Fibroblast of lung (primary cell): ENCODE measurements at regions not wholly inside any gene's neighbourhood (a gene's known extent, or its start where the extent isn't known, plus 50 kb on each side); places are given as distances from the start of the nearest gene placed in this dataset.
"Not testable (repeated sequence)": the region's sequence is repeated elsewhere in the genome, so short reads cannot be mapped to it uniquely, and the experiment has no call there.

Experiments used
- DNase-seq, 2 donors: peaks; one replicate each; pipeline versions ENCODE4 v3.0.0 to v3.0.0-alpha.2; 2010; ENCODE audit warnings: low read depth in 2 of 2
- H2AFZ ChIP-seq: 2 replicates; pipeline ENCODE4 v1.5.1; 2012; ENCODE audit warnings: low read length, control low read depth, inconsistent platforms
- H3K27ac ChIP-seq: 2 replicates; pipeline ENCODE4 v1.5.1; 2011; ENCODE audit warnings: low read length, control low read depth; ENCODE audit not compliant: insufficient read depth
- H3K27me3 ChIP-seq: 2 replicates; pipeline ENCODE4 v1.5.1; 2011; ENCODE audit warnings: mild to moderate bottlenecking, low read length; ENCODE audit not compliant: control insufficient read depth, insufficient read depth
- H3K36me3 ChIP-seq: 2 replicates; pipeline ENCODE4 v1.5.1; 2011; ENCODE audit warnings: low read length; ENCODE audit not compliant: control insufficient read depth, insufficient read depth
- H3K4me1 ChIP-seq: 2 replicates; pipeline ENCODE4 v1.5.1; 2011; ENCODE audit warnings: low read length; ENCODE audit not compliant: control insufficient read depth, insufficient read depth; ENCODE audit errors: extremely low read depth
- H3K4me2 ChIP-seq: 2 replicates; pipeline ENCODE4 v1.5.1; 2011; ENCODE audit warnings: low read length, control low read depth; ENCODE audit not compliant: insufficient read depth; ENCODE audit errors: extremely low read depth
- H3K4me3 ChIP-seq, 4 experiments: fragments of 200-600 bp in 1 of 4; sonication (generic) in 1 of 4; replicated peaks in 1 of 4; 2 replicates each; pipeline ENCODE4 v1.5.1; 2011 to 2016; ENCODE audit warnings: low read length in 4 of 4, low read depth in 3 of 4, mild to moderate bottlenecking in 3 of 4, control low read depth in 2 of 4, inconsistent platforms in 1 of 4, mixed read lengths in 1 of 4; ENCODE audit not compliant: insufficient read depth in 1 of 4; ENCODE audit errors: control extremely low read depth in 1 of 4
- H3K79me2 ChIP-seq: 2 replicates; pipeline ENCODE4 v1.5.1; 2012; ENCODE audit warnings: mild to moderate bottlenecking, low read length, inconsistent platforms; ENCODE audit not compliant: control insufficient read depth, insufficient read depth
- H3K9ac ChIP-seq: 2 replicates; pipeline ENCODE4 v1.5.1; 2011; ENCODE audit warnings: mild to moderate bottlenecking, low read length, control low read depth; ENCODE audit not compliant: insufficient read depth
- H3K9me3 ChIP-seq: 2 replicates; pipeline ENCODE4 v1.5.1; 2012; ENCODE audit warnings: low read depth, low read length; ENCODE audit not compliant: control insufficient read depth, insufficient read depth
- H4K20me1 ChIP-seq: 2 replicates; pipeline ENCODE4 v1.5.1; 2011; ENCODE audit warnings: low read length; ENCODE audit not compliant: control insufficient read depth, insufficient read depth; ENCODE audit errors: extremely low read depth
- EZH2 ChIP-seq: IDR thresholded peaks from 2 replicates; pipeline ENCODE4 v1.5.1; 2012; ENCODE audit warnings: low read length, control low read depth, mild to moderate bottlenecking; ENCODE audit errors: missing control alignments
- TF ChIP-seq, protein P1 (sequence below), 2 donors: IDR thresholded peaks in 1 of 2; conservative IDR thresholded peaks in 1 of 2; 1 replicate in 1 of 2; 2 replicates in 1 of 2; pipeline ENCODE4 v1.5.1; 2011 to 2012; ENCODE audit warnings: low read length in 2 of 2, control low read depth in 1 of 2, inconsistent platforms in 1 of 2, low read depth in 1 of 2, mild to moderate bottlenecking in 1 of 2

DNA sequence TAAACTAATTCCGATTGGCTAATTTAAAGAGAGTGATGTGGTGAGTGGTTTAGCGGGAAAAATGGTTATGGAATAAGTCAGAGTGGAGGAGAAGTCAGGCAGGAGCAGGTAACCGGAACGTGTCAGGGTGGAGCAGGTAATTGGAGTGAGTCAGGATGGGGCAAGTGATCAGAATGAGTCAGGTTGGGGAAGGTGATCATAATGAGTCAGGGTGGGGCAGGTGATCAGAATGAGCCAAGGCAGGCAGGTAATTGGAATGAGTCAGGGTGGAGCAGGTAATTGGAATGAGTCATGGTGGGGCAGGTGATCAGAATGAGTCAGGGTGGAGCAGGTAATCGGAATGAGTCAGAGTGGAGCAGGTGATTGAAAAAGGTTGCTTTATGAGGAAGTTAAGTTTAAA is 101.4 kb downstream of the TMEM167A start:
- DNase-seq: no peak
- Histone ChIP-seq H3K27me3 (no peaks in the 10 kb centered on the region), H3K79me2 (no peaks in the 10 kb centered on the region), H3K9ac (no peak overlapping the region), H3K9me3 (no peaks in the 10 kb centered on the region), H3K27ac (no peak overlapping the region), H3K4me2 (no peak overlapping the region), H3K4me3 (no peak overlapping the region), H3K36me3 (no peaks in the 10 kb centered on the region), H3K4me1 (no peaks in the 10 kb centered on the region), H2AFZ (no peak overlapping the region), H4K20me1 (no peaks in the 10 kb centered on the region)
- no peak for TF ChIP-seq EZH2
- TF ChIP-seq, protein P1, sequence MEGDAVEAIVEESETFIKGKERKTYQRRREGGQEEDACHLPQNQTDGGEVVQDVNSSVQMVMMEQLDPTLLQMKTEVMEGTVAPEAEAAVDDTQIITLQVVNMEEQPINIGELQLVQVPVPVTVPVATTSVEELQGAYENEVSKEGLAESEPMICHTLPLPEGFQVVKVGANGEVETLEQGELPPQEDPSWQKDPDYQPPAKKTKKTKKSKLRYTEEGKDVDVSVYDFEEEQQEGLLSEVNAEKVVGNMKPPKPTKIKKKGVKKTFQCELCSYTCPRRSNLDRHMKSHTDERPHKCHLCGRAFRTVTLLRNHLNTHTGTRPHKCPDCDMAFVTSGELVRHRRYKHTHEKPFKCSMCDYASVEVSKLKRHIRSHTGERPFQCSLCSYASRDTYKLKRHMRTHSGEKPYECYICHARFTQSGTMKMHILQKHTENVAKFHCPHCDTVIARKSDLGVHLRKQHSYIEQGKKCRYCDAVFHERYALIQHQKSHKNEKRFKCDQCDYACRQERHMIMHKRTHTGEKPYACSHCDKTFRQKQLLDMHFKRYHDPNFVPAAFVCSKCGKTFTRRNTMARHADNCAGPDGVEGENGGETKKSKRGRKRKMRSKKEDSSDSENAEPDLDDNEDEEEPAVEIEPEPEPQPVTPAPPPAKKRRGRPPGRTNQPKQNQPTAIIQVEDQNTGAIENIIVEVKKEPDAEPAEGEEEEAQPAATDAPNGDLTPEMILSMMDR (conservative IDR thresholded peaks at IDR 0.05 in 1 of 2, IDR thresholded peaks at IDR 0.05 in 1 of 2; ENCODE audit: low read depth in 1 of 2, low read length in 2 of 2): no peak

DNA sequence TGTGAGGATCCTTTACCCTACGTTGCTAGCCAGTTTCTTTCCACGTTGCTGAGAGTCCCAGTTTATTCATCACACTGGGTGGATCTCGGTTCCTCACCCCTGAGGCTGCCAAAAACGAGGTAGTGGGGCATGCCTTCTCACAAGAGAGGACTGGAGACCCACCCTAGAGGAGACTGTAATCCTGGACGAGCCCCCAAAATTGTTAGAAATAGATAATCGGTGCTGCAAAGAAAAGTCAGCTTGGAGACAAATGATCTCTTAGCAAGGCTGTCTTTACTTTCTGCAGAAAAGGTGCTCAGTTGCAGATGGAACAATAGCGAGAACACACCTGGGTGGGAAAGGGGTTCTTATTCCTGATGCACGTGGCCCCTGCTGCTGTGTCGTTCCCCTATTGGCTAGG is 101.8 kb downstream of the TMEM167A start:
- TF ChIP-seq, protein P1 (conservative IDR thresholded peaks at IDR 0.05 in 1 of 2, IDR thresholded peaks at IDR 0.05 in 1 of 2; ENCODE audit: low read depth in 1 of 2, low read length in 2 of 2): no peak
- no peak for TF ChIP-seq EZH2
- DNase-seq: no peak
- Histone ChIP-seq H3K27ac (no peak overlapping the region), H3K9me3 (no peaks in the 10 kb centered on the region), H2AFZ (no peak overlapping the region), H4K20me1 (no peaks in the 10 kb centered on the region), H3K9ac (no peak overlapping the region), H3K4me1 (no peaks in the 10 kb centered on the region), H3K79me2 (no peaks in the 10 kb centered on the region), H3K4me3 (no peak overlapping the region), H3K36me3 (no peaks in the 10 kb centered on the region), H3K4me2 (no peak overlapping the region), H3K27me3 (no peaks in the 10 kb centered on the region)

DNA sequence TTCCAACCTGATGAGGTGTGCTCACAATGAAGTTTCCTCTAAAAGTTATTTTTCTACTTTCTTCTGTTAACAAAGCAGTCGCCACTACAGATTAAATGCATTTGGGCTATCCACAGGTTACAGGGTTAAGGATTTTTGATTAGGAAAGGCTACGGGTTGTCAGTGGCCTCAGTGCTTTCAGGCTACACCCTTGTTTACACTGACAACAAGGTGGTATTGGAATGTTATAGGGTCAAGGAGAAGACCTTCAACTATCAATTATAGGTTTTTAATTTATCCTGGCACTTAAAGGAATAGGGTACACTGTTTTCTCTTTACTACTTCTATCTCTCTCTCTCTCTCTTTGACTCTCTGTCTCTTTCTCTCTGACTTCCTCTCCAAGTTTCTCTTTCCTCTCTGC is 102.8 kb downstream of the TMEM167A start:
- not testable (repeated sequence) for H3K9ac ChIP-seq, H3K9me3 ChIP-seq, H3K36me3 ChIP-seq, H3K4me1 ChIP-seq, H4K20me1 ChIP-seq, DNase-seq, H3K27me3 ChIP-seq, H3K4me3 ChIP-seq, H2AFZ ChIP-seq, H3K27ac ChIP-seq, H3K79me2 ChIP-seq, H3K4me2 ChIP-seq

DNA sequence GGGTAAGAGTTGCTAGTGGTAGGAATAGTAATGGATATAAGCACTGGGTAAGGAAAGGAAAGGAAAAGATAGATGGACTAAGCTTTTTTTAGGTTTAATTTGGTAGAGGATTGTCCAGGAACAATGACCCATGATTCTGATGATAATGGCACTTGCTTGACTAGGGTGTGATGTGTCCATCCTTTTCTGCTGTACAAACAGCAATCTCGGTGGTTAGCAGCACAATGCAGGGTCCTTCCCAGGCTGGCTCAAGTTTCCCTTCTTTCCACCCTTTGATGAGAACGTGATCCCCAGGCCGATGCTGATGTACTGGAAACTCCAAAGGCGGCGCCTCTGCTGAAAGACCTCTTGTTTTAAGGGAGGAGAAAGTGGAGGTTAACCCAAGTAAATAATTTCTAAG is 105.3 kb downstream of the TMEM167A start:
- no peak for TF ChIP-seq EZH2
- TF ChIP-seq, protein P1 (conservative IDR thresholded peaks at IDR 0.05 in 1 of 2, IDR thresholded peaks at IDR 0.05 in 1 of 2; ENCODE audit: low read depth in 1 of 2, low read length in 2 of 2): no peak
- Histone ChIP-seq H3K4me1 (no peaks in the 10 kb centered on the region), H3K36me3 (no peaks in the 10 kb centered on the region), H3K4me3 (no peak overlapping the region), H3K27ac (no peak overlapping the region), H2AFZ (no peak overlapping the region), H3K79me2 (no peaks in the 10 kb centered on the region), H4K20me1 (no peaks in the 10 kb centered on the region), H3K4me2 (no peak overlapping the region), H3K9me3 (no peaks in the 10 kb centered on the region), H3K9ac (no peak overlapping the region), H3K27me3 (no peaks in the 10 kb centered on the region)
- no peak for DNase-seq

DNA sequence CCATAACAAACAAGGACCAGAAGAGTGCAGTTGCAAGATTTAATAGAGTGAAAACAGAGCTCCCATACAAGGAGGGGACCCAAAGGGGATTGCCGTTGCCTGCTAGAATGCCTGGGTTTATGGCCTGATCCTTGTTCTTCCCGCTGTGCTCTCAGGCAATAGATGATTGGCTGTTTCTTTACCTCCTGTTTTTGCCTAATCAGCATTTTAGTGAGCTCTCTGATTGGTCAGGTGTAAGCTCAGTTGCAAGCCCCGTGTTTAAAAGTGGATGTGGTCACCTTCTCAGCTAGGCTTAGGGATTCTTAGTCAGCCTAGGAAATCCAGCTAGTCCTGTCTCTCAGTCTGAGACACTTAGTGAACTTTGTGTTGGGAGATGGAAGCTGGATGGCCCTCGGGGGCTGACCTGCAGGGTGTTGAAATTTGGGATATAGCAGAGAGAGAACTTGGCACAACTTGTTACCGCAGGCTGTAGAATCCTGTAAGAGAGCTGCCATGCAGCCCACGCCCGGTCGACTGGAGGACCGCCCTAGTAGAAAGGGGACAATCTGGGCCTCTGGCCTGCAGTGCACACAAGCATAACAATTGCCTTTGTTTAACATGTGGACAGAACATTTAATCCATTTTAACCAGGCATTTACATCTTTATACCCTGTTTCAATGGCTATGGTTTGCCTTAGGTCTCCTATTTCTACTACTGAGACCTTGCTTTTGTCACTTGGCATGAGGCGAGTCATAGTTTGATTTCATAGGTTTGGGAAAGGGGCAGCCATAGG is 106.0 kb downstream of the TMEM167A start:
- DNase-seq: not testable (repeated sequence)

More for the DNA sequence above, 106.0 kb downstream of the TMEM167A start:
- H3K36me3 ChIP-seq, H4K20me1 ChIP-seq, H3K79me2 ChIP-seq, H3K27ac ChIP-seq, H3K9ac ChIP-seq, H3K27me3 ChIP-seq, H3K4me2 ChIP-seq, H3K9me3 ChIP-seq, H3K4me3 ChIP-seq, H2AFZ ChIP-seq, H3K4me1 ChIP-seq: not testable (repeated sequence)
